ENCODE measurements at regions not wholly inside any gene's neighbourhood (a gene's known extent, or its start where the extent isn't known, plus 50 kb on each side); places are given as distances from the start of the nearest gene placed in this dataset.

- TF ChIP-seq CTCF (IDR thresholded peaks at IDR 0.05; ENCODE audit: low read depth, low read length): no peak
- no peak for DNase-seq (ENCODE audit: extremely low read depth, low read depth)
Observed at GRCh38 chr5:23028445-23029021, 175.4 kb upstream of the CDH12 start.

GRCh38 chr5:23027830-23028229 is 174.7 kb upstream of the CDH12 start:
- DNase-seq (ENCODE audit: extremely low read depth, low read depth): no peak
- no peak for TF ChIP-seq CTCF (IDR thresholded peaks at IDR 0.05; ENCODE audit: low read depth, low read length)

GRCh38 chr5:23027331-23027730 is 174.2 kb upstream of the CDH12 start:
- no peak for TF ChIP-seq CTCF (IDR thresholded peaks at IDR 0.05; ENCODE audit: low read depth, low read length)
- no peak for DNase-seq (ENCODE audit: extremely low read depth, low read depth)

GRCh38 chr5:23026252-23027170 is 173.4 kb upstream of the CDH12 start:
- no peak for TF ChIP-seq CTCF (IDR thresholded peaks at IDR 0.05; ENCODE audit: low read depth, low read length)
- DNase-seq (ENCODE audit: extremely low read depth, low read depth): no peak

GRCh38 chr5:23025629-23026233 is 172.6 kb upstream of the CDH12 start:
- no peak for TF ChIP-seq CTCF (IDR thresholded peaks at IDR 0.05; ENCODE audit: low read depth, low read length)

GRCh38 chr5:23024470-23024869 is 171.3 kb upstream of the CDH12 start:
- TF ChIP-seq CTCF (IDR thresholded peaks at IDR 0.05; ENCODE audit: low read depth, low read length): no peak
- no peak for DNase-seq (ENCODE audit: extremely low read depth, low read depth)

More at GRCh38 chr5:23025629-23026233, 172.6 kb upstream of the CDH12 start:
- DNase-seq (ENCODE audit: extremely low read depth, low read depth): no peak

- DNase-seq (ENCODE audit: extremely low read depth, low read depth): no peak
- no peak for TF ChIP-seq CTCF (IDR thresholded peaks at IDR 0.05; ENCODE audit: low read depth, low read length)
Observed at GRCh38 chr5:23014825-23015224, 161.7 kb upstream of the CDH12 start.
